ENCODE measurements at regions not wholly inside any gene's neighbourhood (a gene's known extent, or its start where the extent isn't known, plus 50 kb on each side); places are given as distances from the start of the nearest gene placed in this dataset.

GRCh38 chr2:105634198-105634597 lies 110.5 kb upstream of the NCK2 start:
- TF ChIP-seq, protein P1, sequence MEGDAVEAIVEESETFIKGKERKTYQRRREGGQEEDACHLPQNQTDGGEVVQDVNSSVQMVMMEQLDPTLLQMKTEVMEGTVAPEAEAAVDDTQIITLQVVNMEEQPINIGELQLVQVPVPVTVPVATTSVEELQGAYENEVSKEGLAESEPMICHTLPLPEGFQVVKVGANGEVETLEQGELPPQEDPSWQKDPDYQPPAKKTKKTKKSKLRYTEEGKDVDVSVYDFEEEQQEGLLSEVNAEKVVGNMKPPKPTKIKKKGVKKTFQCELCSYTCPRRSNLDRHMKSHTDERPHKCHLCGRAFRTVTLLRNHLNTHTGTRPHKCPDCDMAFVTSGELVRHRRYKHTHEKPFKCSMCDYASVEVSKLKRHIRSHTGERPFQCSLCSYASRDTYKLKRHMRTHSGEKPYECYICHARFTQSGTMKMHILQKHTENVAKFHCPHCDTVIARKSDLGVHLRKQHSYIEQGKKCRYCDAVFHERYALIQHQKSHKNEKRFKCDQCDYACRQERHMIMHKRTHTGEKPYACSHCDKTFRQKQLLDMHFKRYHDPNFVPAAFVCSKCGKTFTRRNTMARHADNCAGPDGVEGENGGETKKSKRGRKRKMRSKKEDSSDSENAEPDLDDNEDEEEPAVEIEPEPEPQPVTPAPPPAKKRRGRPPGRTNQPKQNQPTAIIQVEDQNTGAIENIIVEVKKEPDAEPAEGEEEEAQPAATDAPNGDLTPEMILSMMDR (IDR thresholded peaks at IDR 0.05), result no peak
- TF ChIP-seq EZH2 (IDR thresholded peaks at IDR 0.05), result no peak
- TF ChIP-seq EZH2phosphoT487 (IDR thresholded peaks at IDR 0.05), result no peak
